PFSK-1 (cell line): ENCODE measurements at regions not wholly inside any gene's neighbourhood (a gene's known extent, or its start where the extent isn't known, plus 50 kb on each side); places are given as distances from the start of the nearest gene placed in this dataset.

ENCODE experiments used
- FOXP2 ChIP-seq: optimal IDR thresholded peaks from 2 replicates; pipeline ENCODE3; 2011; ENCODE audit warnings: borderline replicate concordance, control low read depth, inconsistent platforms; ENCODE audit not compliant: insufficient read depth; ENCODE audit errors: extremely low read length, extremely low read depth
- POLR2AphosphoS5 ChIP-seq: IDR thresholded peaks from 2 replicates; pipeline ENCODE4 v1.6.1; 2012; ENCODE audit warnings: low read depth, mild to moderate bottlenecking, control low read depth, low read length, moderate library complexity
- SIN3A ChIP-seq: IDR thresholded peaks from 2 replicates; pipeline ENCODE4 v1.6.1; 2012; ENCODE audit warnings: mild to moderate bottlenecking, low read length, moderate library complexity, borderline replicate concordance; ENCODE audit not compliant: insufficient read depth
- TAF1 ChIP-seq: IDR thresholded peaks from 2 replicates; pipeline ENCODE4 v1.6.1; 2012; ENCODE audit warnings: low read length, control low read depth, borderline replicate concordance; ENCODE audit not compliant: insufficient read depth
- TF ChIP-seq, protein P1 (sequence below), 2 experiments: IDR thresholded peaks; 2 replicates each; pipeline versions ENCODE4 v1.6.1 to v1.8.0; 2011 to 2012; ENCODE audit warnings: low read depth in 2 of 2, low read length in 2 of 2, control low read depth in 1 of 2, inconsistent platforms in 1 of 2, mild to moderate bottlenecking in 1 of 2, moderate library complexity in 1 of 2; ENCODE audit not compliant: insufficient read depth in 1 of 2

DNA sequence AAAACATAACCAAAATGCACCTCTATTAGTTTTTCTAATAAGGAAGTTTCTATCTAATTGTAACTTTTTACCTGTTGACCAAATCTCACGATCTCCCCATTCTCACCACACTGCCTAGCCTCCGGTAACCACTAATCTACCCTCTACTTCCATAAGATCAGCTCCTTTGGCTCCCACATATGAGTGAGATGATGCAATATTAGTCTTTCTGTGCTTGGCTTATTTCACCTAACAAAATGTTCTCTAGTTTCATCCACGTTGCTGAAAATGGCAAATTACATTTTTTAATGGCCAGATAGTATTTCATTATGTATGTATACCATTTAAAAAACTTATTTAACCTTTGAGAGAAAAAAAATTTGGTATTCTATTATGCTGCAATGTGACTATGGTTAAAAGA is 379.0 kb upstream of the NXPH2 start:
- TF ChIP-seq TAF1 = no peak
- TF ChIP-seq POLR2AphosphoS5 = no peak
- TF ChIP-seq FOXP2 = no peak
- no peak for TF ChIP-seq SIN3A
- TF ChIP-seq, protein P1, sequence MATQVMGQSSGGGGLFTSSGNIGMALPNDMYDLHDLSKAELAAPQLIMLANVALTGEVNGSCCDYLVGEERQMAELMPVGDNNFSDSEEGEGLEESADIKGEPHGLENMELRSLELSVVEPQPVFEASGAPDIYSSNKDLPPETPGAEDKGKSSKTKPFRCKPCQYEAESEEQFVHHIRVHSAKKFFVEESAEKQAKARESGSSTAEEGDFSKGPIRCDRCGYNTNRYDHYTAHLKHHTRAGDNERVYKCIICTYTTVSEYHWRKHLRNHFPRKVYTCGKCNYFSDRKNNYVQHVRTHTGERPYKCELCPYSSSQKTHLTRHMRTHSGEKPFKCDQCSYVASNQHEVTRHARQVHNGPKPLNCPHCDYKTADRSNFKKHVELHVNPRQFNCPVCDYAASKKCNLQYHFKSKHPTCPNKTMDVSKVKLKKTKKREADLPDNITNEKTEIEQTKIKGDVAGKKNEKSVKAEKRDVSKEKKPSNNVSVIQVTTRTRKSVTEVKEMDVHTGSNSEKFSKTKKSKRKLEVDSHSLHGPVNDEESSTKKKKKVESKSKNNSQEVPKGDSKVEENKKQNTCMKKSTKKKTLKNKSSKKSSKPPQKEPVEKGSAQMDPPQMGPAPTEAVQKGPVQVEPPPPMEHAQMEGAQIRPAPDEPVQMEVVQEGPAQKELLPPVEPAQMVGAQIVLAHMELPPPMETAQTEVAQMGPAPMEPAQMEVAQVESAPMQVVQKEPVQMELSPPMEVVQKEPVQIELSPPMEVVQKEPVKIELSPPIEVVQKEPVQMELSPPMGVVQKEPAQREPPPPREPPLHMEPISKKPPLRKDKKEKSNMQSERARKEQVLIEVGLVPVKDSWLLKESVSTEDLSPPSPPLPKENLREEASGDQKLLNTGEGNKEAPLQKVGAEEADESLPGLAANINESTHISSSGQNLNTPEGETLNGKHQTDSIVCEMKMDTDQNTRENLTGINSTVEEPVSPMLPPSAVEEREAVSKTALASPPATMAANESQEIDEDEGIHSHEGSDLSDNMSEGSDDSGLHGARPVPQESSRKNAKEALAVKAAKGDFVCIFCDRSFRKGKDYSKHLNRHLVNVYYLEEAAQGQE (IDR thresholded peaks at IDR 0.05; ENCODE audit: insufficient read depth in 1 of 2, low read depth in 2 of 2, low read length in 2 of 2) = no peak
